Panc1 (cell line): ENCODE measurements at regions not wholly inside any gene's neighbourhood (a gene's known extent, or its start where the extent isn't known, plus 50 kb on each side); places are given as distances from the start of the nearest gene placed in this dataset.

Experiments
- ATAC-seq: fragments of 200-7000 bp; cut with Tn5 transposase; 2 replicates; pipeline ENCODE4 v1.9.1; 2020; ENCODE audit warnings: mild to moderate bottlenecking, moderate library complexity
- BruUV-seq: library from RNA; stranded (reverse); fragments of 400-500 nt; replicated peaks from 2 replicates; lab custom pipeline; 2021; lab: Mats Ljungman, UMichigan
- CTCF ChIA-PET: fragments of 300-600 bp; sonication (Branson Sonifier 250); formaldehyde crosslinking; loops from one replicate; lab custom pipeline; 2022; ENCODE audit warnings: antibody characterized with exemption; lab: Charles Lee
- POLR2A ChIA-PET: fragments of 300-600 bp; sonication (Branson Sonifier 250); formaldehyde crosslinking; loops from one replicate; lab custom pipeline; 2022; ENCODE audit warnings: antibody characterized with exemption; lab: Charles Lee
- DNase-seq: peaks from one replicate; pipeline ENCODE4 v3.0.0-alpha.2; 2010; ENCODE audit warnings: low read depth, low spot score
- H3K27ac ChIP-seq: 2 replicates; pipeline ENCODE4 v1.5.1; 2011; ENCODE audit warnings: mild to moderate bottlenecking, low read length, inconsistent platforms
- H3K27me3 ChIP-seq: fragments of 200-500 bp; sonication (Bioruptor generic); 2 replicates; pipeline ENCODE4 v1.6.0; 2014; ENCODE audit warnings: low read length, inconsistent platforms; ENCODE audit not compliant: control insufficient read depth, insufficient read depth
- H3K36me3 ChIP-seq: fragments of 200-500 bp; sonication (Bioruptor generic); 2 replicates; pipeline ENCODE4 v1.5.1; 2014; ENCODE audit warnings: inconsistent platforms, mild to moderate bottlenecking, low read length, moderate library complexity; ENCODE audit not compliant: control insufficient read depth, insufficient read depth
- H3K4me1 ChIP-seq: 2 replicates; pipeline ENCODE4 v1.5.1; 2011; ENCODE audit warnings: inconsistent platforms, mild to moderate bottlenecking, low read length, moderate library complexity; ENCODE audit not compliant: control insufficient read depth, insufficient read depth
- H3K4me3 ChIP-seq, 2 experiments: 2 replicates each; pipeline ENCODE4 v1.5.1; 2011 to 2012; ENCODE audit warnings: low read depth in 2 of 2, low read length in 2 of 2, mild to moderate bottlenecking in 2 of 2, inconsistent platforms in 1 of 2, moderate library complexity in 1 of 2
- H3K9me3 ChIP-seq: fragments of 200-500 bp; sonication (Bioruptor generic); 2 replicates; pipeline ENCODE4 v1.5.1; 2014; ENCODE audit warnings: low read depth, mild to moderate bottlenecking, inconsistent platforms, low read length, moderate library complexity; ENCODE audit not compliant: control insufficient read depth, insufficient read depth
- POLR2AphosphoS5 ChIP-seq: IDR thresholded peaks from 2 replicates; pipeline ENCODE4 v1.6.1; 2012; ENCODE audit warnings: mild to moderate bottlenecking, low read depth, low read length, moderate library complexity
- SIN3A ChIP-seq: IDR thresholded peaks from 2 replicates; pipeline ENCODE4 v1.6.1; 2012; ENCODE audit warnings: low read depth, mild to moderate bottlenecking, low read length, moderate library complexity, borderline replicate concordance; ENCODE audit not compliant: insufficient read depth
- TCF7L2 ChIP-seq: IDR thresholded peaks from 2 replicates; pipeline ENCODE4 v1.6.1; 2011; ENCODE audit warnings: mild to moderate bottlenecking, low read depth, low read length, inconsistent platforms
- in situ Hi-C: cut with HindIII; loops from 2 replicates; pipeline ENCODE4 v1.10.0; 2016; ENCODE audit warnings: low sequenced_read_pairs, low pct_unique_long_range_greater_than_20kb
- intact Hi-C: fragments of 100-400 bp; cut with micrococcal nuclease; formaldehyde crosslinking; loops from one replicate; pipeline ENCODE4 v1.10.0; 2022; ENCODE audit not compliant: unreplicated experiment
- TF ChIP-seq, protein P1 (sequence below): fragments of 450-650 bp; IDR thresholded peaks from 2 replicates; pipeline ENCODE4 v1.5.1; 2017; ENCODE audit warnings: mild to moderate bottlenecking
- TF ChIP-seq, protein P2 (sequence below), 2 experiments: IDR thresholded peaks; 2 replicates each; pipeline ENCODE4 v1.6.1; 2011 to 2012; ENCODE audit warnings: low read depth in 2 of 2, control low read depth in 1 of 2, low read length in 1 of 2, mild to moderate bottlenecking in 1 of 2, moderate library complexity in 1 of 2; ENCODE audit not compliant: insufficient read depth in 1 of 2

DNA sequence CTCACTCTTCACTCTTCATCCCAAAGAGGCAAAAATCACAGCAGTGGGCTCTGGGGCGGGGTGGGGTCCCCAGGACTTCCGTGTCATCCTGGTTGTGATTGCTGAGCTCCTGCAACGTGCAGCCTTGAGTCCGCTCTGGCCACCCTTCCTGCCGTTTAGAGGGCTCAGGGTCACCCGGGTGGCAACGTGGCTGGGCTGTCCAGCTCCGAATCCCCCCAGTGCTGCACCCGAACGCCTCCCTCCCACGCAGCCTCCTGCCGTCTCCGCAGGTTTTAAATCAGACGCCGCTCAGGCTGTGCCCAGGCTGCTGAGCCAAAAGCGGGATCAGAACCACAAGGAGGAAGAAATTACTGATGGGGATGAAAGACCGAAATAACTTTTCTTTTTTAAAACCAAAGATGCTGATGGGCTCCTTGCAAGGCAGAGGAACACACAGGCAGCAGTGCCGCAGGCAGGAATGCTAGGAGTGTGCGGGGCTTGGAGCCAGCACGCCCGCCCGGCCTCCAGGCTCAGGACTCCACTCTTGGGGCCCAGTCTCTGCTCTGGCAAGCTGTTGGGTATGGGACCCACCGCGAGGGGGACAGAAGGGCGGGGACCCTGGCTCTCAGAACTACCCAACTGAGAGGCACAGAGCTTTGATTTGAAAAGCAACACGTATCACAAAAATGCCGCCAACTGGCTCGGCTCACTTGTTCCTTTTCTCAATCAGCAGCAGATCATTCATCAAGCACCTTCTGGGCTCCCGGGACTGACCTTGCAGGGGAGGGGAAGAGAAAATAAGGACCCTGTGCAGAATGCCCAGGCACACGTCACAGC is 313.0 kb downstream of the CTTN start:
- no peaks in the 10 kb centered on the region for H3K4me1 ChIP-seq
- ChIA-PET CTCF (no interaction called here), POLR2A (no interaction called here)
- TF ChIP-seq, protein P1, sequence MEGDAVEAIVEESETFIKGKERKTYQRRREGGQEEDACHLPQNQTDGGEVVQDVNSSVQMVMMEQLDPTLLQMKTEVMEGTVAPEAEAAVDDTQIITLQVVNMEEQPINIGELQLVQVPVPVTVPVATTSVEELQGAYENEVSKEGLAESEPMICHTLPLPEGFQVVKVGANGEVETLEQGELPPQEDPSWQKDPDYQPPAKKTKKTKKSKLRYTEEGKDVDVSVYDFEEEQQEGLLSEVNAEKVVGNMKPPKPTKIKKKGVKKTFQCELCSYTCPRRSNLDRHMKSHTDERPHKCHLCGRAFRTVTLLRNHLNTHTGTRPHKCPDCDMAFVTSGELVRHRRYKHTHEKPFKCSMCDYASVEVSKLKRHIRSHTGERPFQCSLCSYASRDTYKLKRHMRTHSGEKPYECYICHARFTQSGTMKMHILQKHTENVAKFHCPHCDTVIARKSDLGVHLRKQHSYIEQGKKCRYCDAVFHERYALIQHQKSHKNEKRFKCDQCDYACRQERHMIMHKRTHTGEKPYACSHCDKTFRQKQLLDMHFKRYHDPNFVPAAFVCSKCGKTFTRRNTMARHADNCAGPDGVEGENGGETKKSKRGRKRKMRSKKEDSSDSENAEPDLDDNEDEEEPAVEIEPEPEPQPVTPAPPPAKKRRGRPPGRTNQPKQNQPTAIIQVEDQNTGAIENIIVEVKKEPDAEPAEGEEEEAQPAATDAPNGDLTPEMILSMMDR: no peak
- TF ChIP-seq POLR2AphosphoS5 (no peak), TCF7L2 (no peak), SIN3A (no peak)
- TF ChIP-seq, protein P2, sequence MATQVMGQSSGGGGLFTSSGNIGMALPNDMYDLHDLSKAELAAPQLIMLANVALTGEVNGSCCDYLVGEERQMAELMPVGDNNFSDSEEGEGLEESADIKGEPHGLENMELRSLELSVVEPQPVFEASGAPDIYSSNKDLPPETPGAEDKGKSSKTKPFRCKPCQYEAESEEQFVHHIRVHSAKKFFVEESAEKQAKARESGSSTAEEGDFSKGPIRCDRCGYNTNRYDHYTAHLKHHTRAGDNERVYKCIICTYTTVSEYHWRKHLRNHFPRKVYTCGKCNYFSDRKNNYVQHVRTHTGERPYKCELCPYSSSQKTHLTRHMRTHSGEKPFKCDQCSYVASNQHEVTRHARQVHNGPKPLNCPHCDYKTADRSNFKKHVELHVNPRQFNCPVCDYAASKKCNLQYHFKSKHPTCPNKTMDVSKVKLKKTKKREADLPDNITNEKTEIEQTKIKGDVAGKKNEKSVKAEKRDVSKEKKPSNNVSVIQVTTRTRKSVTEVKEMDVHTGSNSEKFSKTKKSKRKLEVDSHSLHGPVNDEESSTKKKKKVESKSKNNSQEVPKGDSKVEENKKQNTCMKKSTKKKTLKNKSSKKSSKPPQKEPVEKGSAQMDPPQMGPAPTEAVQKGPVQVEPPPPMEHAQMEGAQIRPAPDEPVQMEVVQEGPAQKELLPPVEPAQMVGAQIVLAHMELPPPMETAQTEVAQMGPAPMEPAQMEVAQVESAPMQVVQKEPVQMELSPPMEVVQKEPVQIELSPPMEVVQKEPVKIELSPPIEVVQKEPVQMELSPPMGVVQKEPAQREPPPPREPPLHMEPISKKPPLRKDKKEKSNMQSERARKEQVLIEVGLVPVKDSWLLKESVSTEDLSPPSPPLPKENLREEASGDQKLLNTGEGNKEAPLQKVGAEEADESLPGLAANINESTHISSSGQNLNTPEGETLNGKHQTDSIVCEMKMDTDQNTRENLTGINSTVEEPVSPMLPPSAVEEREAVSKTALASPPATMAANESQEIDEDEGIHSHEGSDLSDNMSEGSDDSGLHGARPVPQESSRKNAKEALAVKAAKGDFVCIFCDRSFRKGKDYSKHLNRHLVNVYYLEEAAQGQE (IDR thresholded peaks at IDR 0.05; ENCODE audit: insufficient read depth in 1 of 2, low read depth in 2 of 2, low read length in 1 of 2): no peak
- no peak overlapping the region for H3K4me3 ChIP-seq
- intact Hi-C loops: no loop called here
- DNase-seq: no peak
- peaks cover 7% of the 10 kb centered on the region; the same call in 1 of the 2 replicates for H3K27me3 ChIP-seq
- no peak overlapping the region for H3K27ac ChIP-seq
- no peaks in the 10 kb centered on the region for H3K9me3 ChIP-seq
- in situ Hi-C loops: no loop called here
- no peak for ATAC-seq
- no TSS peak for BruUV-seq
- no peaks in the 10 kb centered on the region for H3K36me3 ChIP-seq

DNA sequence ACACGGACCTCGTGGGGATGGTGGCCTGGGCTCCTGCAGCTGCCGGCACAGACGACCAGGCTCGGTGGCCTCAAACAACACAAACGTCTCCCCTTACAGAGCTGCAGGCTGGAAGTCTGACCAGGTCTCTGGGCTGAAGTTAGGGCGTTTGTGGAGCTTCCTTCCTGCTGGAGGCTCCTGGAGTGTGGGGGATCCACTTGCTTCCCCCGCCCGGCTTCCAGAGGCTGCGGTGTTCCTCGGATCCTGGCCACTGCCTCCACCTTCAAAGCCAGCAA is 313.5 kb downstream of the CTTN start:
- Histone ChIP-seq H3K36me3 (no peaks in the 10 kb centered on the region), H3K27ac (no peak overlapping the region), H3K4me3 (no peak overlapping the region), H3K9me3 (no peaks in the 10 kb centered on the region), H3K4me1 (no peaks in the 10 kb centered on the region), H3K27me3 (peaks cover 7% of the 10 kb centered on the region; the same call in 1 of the 2 replicates)
- BruUV-seq: no TSS peak
- ATAC-seq (no peak), DNase-seq (no peak)
- ChIA-PET POLR2A (no interaction called here), CTCF (no interaction called here)
- TF ChIP-seq POLR2AphosphoS5: no peak
- no peak for TF ChIP-seq SIN3A
- TF ChIP-seq, protein P1: no peak
- TF ChIP-seq, protein P2 (IDR thresholded peaks at IDR 0.05; ENCODE audit: insufficient read depth in 1 of 2, low read depth in 2 of 2, low read length in 1 of 2): no peak
- TF ChIP-seq TCF7L2: no peak
- in situ Hi-C loops (no loop called here), intact Hi-C loops (no loop called here)
